ENCODE measurements at regions not wholly inside any gene's neighbourhood (a gene's known extent, or its start where the extent isn't known, plus 50 kb on each side); places are given as distances from the start of the nearest gene placed in this dataset.

- POLR2A ChIA-PET: no interaction called here
- CTCF ChIA-PET: no interaction called here
- H3K4me3 ChIP-seq (ENCODE audit: low read depth, low read length): no peak overlapping the region
- H3K27me3 ChIP-seq (ENCODE audit: control insufficient read depth, insufficient read depth, low read length): no peaks in the 10 kb centered on the region
- DNase-seq (ENCODE audit: low read depth, low spot score): no peak
- H3K27ac ChIP-seq (ENCODE audit: low read depth, low read length): no peak overlapping the region
- peaks cover 9% of the 10 kb centered on the region for H3K9me3 ChIP-seq (ENCODE audit: control insufficient read depth, insufficient read depth, low read length)
- no peak for TF ChIP-seq CTCF (IDR thresholded peaks at IDR 0.05; ENCODE audit: low read depth, low read length)
These were observed 673.9 kb downstream of the SLC16A7 start for GRCh38 chr12:60269611-60270269.

GRCh38 chr12:60271816-60272215 is 676.0 kb downstream of the SLC16A7 start:
- CTCF ChIA-PET: no interaction called here
- no peak for DNase-seq (ENCODE audit: low read depth, low spot score)
- POLR2A ChIA-PET: no interaction called here

GRCh38 chr12:60278209-60278608 is 682.4 kb downstream of the SLC16A7 start:
- POLR2A ChIA-PET: no interaction called here
- DNase-seq (ENCODE audit: low read depth, low spot score): no peak
- no peak for TF ChIP-seq CTCF (IDR thresholded peaks at IDR 0.05; ENCODE audit: low read depth, low read length)
- Histone ChIP-seq H3K27ac (ENCODE audit: low read depth, low read length) (no peak overlapping the region), H3K27me3 (ENCODE audit: control insufficient read depth, insufficient read depth, low read length) (no peaks in the 10 kb centered on the region), H3K9me3 (ENCODE audit: control insufficient read depth, insufficient read depth, low read length) (peaks cover 10% of the 10 kb centered on the region; the same call in 1 of the 2 replicates), H3K4me3 (ENCODE audit: low read depth, low read length) (no peak overlapping the region)
- CTCF ChIA-PET: interaction anchor here (0.5 kb wide), 1 partner anchor 15 kb away, joined by 3 read pairs; no protein-coding TSS in a partner anchor

More at GRCh38 chr12:60271816-60272215, 676.0 kb downstream of the SLC16A7 start:
- H3K9me3 ChIP-seq (ENCODE audit: control insufficient read depth, insufficient read depth, low read length): peaks cover 9% of the 10 kb centered on the region
- no peak overlapping the region for H3K4me3 ChIP-seq (ENCODE audit: low read depth, low read length)
- H3K27ac ChIP-seq (ENCODE audit: low read depth, low read length): no peak overlapping the region
- no peak for TF ChIP-seq CTCF (IDR thresholded peaks at IDR 0.05; ENCODE audit: low read depth, low read length)
- no peaks in the 10 kb centered on the region for H3K27me3 ChIP-seq (ENCODE audit: control insufficient read depth, insufficient read depth, low read length)

- Histone ChIP-seq H3K9me3 (ENCODE audit: control insufficient read depth, insufficient read depth, low read length) (peaks cover 10% of the 10 kb centered on the region; the same call in 1 of the 2 replicates), H3K27me3 (ENCODE audit: control insufficient read depth, insufficient read depth, low read length) (no peaks in the 10 kb centered on the region), H3K27ac (ENCODE audit: low read depth, low read length) (peak overlapping the region; percentile 25), H3K4me3 (ENCODE audit: low read depth, low read length) (no peak overlapping the region)
- peak; percentile 44 for DNase-seq (ENCODE audit: low read depth, low spot score)
- no peak for TF ChIP-seq CTCF (IDR thresholded peaks at IDR 0.05; ENCODE audit: low read depth, low read length)
- CTCF ChIA-PET: interaction anchor here (1.0 kb wide), 1 partner anchor 32 kb away, joined by 3 read pairs; no protein-coding TSS in a partner anchor
- POLR2A ChIA-PET: interaction anchor here (0.7 kb wide), 1 partner anchor 56 kb away, joined by 3 read pairs; no protein-coding TSS in a partner anchor
These were observed 683.4 kb downstream of the SLC16A7 start for GRCh38 chr12:60279221-60279620.

- CTCF ChIA-PET: no interaction called here
These were observed 685.7 kb downstream of the SLC16A7 start for GRCh38 chr12:60281522-60281921.

More at GRCh38 chr12:60281522-60281921, 685.7 kb downstream of the SLC16A7 start:
- no peak overlapping the region for H3K27ac ChIP-seq (ENCODE audit: low read depth, low read length)
- POLR2A ChIA-PET: no interaction called here
- no peak for TF ChIP-seq CTCF (IDR thresholded peaks at IDR 0.05; ENCODE audit: low read depth, low read length)
- DNase-seq (ENCODE audit: low read depth, low spot score): no peak
- H3K9me3 ChIP-seq (ENCODE audit: control insufficient read depth, insufficient read depth, low read length): peaks cover 10% of the 10 kb centered on the region; the same call in 1 of the 2 replicates
- H3K27me3 ChIP-seq (ENCODE audit: control insufficient read depth, insufficient read depth, low read length): no peaks in the 10 kb centered on the region
- no peak overlapping the region for H3K4me3 ChIP-seq (ENCODE audit: low read depth, low read length)
